Posterior cingulate gyrus (tissue), 11 donors: ENCODE measurements at regions not wholly inside any gene's neighbourhood (a gene's known extent, or its start where the extent isn't known, plus 50 kb on each side); places are given as distances from the start of the nearest gene placed in this dataset.

Source experiments
- DNase-seq, 10 donors: peaks; one replicate each; pipeline versions ENCODE4 v3.0.0 to v3.0.0-alpha.2; 2020 to 2021; ENCODE audit warnings: mixed read lengths in 3 of 10
- intact Hi-C: fragments of 100-400 bp; cut with DNase I; formaldehyde crosslinking; loops from one replicate; pipeline ENCODE4 v1.15.1; 2023

DNA sequence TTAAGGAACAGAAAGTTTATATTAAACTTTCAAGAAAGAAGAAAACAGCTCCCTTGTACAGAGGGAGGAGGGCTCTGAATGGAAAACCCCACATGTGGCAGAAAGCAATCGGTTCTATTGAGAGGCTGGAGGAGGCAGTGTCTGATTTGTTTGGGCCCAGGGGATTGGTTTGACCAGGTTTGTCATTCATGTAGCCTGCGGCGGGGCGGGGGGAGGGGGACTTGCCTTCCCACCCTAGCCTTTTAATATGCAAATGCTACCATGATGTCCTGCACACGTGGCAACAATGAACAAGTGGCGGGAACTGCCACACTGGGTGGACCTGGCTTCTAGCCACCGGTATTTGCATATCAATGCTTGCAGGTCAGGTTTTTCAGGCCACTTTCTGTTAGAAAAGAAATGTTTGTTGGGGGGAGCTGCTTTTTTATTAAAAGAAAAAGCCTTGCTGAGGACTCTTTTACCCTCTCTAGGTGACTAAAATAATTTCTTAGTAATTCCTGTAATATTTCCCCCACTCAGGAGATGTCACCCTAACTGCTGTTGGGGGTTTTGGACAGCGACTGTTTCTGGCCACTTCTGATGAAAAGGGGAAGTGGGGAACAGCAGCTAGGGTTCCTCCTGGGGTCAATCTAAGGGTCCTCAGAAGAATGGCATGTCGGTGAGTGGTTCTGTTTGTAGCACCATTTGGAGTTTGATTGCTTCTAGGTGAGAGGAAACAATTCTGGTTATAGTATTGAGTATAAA is 691.2 kb downstream of the TBL1XR1 start:
- DNase-seq: no peak
- intact Hi-C loops: no loop called here

DNA sequence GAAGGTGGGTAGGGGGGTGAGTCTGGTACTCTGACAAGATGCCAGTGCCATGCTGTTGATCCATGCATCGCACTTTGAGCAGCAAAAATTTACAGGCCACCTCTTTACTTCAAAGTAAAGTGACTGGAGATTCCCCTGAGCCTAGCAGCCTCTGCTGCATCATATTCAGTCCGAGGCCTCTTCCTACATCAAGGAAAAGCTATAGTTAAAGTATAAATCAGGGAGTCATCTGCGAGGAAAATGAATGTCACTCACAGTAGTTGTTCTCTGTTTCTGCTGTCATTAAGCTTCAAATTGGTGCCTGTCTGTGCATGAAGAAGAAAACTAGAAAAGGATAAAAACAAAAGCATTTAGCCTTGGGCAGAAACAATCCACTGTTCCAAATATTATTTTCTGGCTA is 706.2 kb downstream of the TBL1XR1 start:
- intact Hi-C loops: no loop called here
- DNase-seq: peak in 1 of 10 donors; percentile 19

DNA sequence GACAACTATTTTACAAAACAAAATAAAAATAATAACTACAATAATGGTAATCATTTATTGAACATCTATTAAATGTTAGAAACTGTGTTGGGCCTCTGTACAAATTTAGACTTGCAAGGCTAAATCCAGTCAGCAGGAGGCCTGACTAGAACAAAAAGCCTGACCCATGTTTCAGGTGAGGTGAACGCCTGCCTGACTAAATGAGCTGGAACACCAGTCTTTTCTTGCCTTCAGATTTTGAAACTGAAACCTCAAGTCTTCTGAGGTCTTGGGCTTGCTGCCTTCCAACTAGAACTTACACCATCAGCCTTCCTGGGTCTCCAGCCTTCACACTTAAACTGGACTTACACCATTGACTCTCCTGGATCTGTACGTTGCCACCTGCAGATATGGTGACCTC is 706.9 kb downstream of the TBL1XR1 start:
- intact Hi-C loops: no loop called here
- no peak for DNase-seq

DNA sequence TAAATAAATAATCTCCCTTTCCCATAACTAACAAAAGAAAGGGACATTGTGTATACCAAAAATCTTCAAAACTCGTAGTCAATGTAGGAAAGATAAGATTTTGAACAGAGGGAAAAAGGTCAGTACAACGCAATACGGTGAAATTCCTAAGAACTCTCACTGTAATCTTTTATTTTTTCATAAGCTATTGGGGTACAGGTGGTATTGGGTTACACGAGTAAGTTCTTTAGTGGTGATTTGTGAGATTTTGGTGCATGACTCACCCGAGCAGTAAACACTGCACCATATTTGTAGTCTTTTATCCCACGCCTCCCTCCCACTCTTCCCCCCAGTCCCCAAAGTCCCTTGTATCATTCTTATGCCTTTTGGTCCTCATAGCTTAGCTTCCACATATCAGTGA is 718.0 kb downstream of the TBL1XR1 start:
- intact Hi-C loops: no loop called here
- DNase-seq: no peak

DNA sequence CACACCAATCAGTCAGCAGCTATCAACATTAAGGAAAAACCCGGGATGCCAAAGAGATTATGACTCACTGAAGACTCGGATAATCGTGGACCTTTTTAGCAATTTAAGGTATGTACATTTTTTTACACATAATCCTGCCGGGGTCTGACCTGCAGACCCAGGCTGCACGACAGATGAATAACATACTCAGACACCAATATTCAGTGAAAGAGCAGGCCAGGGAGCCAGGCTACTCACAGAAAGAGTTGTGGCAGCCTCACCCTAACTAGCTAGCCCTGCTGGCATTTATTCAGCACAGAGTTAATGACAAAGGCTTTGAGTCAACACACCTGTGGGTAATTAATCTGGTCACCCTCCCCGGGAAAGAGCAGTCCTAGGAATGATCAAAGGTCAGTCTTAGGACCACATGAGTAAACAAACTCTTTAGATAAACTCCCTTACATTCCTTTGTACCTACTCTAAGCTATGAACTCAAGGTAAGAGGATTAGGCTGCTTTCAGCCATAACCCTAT is 727.5 kb downstream of the TBL1XR1 start:
- intact Hi-C loops: no loop called here

DNA sequence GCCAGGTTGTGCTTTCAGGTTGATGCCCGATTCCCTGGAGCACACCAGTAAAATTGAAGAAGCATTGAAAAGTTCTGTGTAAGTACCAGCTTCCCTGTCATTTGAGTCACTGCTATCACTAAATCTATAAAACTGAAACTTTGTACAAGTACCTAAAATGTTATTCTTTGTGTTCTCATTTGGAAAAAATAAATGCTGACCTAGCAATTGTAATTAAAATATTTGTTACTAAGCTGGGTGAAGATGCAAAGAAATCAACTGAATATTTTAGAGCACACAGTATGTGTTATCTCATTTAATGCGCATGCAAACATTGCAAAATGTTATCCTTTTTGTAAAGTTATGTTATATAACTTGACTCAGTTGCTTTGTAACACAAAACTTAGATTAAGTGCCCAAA is 733.7 kb downstream of the TBL1XR1 start:
- no peak for DNase-seq
- intact Hi-C loops: no loop called here

More for the DNA sequence above, 727.5 kb downstream of the TBL1XR1 start:
- no peak for DNase-seq

DNA sequence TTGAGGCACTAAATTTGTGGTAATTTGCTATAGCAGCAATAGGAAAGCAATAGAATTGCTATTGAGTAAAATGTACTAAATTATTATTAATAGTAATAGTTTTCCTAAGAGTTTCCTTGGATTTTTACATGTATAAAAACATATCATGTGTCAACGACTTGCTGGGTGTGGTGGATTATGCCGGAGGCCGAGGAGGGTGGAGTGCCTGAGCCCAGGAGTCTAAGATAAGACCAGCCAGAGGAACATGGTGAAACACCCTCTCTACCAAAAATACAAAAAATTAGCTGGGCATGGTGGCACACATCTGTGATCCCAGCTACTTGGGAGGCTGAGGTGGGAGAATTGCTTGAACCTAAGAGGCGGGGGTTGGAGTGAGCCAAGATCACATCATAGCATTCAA is 749.9 kb downstream of the TBL1XR1 start:
- DNase-seq: no peak
- intact Hi-C loops: no loop called here

DNA sequence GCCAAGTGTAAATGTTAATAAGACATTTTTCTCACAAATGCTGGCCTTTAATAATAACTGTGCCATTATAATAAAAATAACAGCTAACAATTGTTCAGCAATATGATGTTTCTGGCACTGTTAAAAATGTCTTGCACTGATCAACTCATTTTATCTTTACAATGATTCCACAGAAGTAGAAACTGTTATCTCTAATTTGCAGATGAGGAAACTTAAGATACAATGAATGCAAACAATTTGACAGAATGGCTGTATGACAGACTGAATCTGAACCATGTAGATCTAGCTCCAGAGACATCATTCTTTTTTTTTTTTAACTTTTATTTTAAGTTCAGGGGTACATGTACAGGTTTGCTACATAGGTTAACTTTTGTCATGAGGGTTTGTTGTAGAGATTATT is 755.0 kb downstream of the TBL1XR1 start:
- intact Hi-C loops: no loop called here
- DNase-seq: no peak

DNA sequence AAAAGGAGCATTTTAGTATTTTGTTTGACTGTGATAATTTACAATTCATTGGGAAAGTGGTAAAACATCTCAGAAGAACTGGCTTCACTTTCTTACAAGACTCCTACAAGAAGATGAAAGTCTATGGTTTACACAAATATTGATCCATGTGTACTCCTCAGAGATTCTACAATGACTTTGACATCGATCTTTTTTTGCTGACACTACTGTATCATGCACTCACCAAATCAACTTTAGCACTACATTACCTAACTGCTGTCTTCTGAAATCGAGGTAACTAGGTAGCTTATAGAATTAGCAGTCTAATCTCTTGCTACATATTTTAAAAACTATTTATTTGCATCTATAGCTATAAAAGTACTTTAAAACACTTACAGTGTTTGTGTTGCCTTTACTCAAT is 757.6 kb downstream of the TBL1XR1 start:
- intact Hi-C loops: no loop called here
- no peak for DNase-seq

DNA sequence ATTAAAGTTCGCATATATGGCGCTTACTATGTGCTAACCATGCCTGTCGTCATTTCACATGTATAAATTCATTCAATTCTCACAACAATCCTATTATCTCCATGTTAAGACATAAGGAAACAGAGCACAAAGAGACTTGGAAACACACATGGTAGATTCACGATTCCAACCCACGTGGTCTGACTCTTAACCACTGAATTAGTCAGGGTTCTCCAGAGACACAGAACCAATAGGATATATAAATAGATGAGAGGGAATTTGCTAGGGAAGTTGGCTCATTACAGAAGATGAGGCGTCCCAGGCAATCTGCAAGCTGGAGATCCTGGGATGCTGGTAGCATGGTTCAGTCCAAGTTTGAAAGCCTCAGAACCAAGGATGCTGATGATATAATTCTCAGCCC is 765.3 kb downstream of the TBL1XR1 start:
- intact Hi-C loops: no loop called here
- DNase-seq: no peak

DNA sequence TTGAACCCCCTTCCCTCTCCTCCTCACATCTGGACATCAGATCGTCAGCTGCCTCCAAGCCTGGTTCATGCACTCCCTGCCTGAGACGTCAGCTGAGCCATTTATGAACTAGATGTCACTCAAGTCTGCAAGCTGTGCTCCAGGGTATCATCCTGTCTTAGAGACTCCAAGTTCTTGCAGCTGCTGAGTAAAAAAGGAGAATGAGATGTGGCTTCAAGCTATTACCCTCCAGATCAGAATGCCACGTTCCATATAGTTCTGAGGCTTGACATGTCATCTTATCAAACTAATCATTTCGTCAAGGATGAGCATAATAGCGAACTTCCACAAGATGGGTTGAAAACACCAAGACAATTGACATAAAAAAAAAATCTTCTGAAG is 766.3 kb downstream of the TBL1XR1 start:
- intact Hi-C loops: no loop called here
- DNase-seq: no peak

DNA sequence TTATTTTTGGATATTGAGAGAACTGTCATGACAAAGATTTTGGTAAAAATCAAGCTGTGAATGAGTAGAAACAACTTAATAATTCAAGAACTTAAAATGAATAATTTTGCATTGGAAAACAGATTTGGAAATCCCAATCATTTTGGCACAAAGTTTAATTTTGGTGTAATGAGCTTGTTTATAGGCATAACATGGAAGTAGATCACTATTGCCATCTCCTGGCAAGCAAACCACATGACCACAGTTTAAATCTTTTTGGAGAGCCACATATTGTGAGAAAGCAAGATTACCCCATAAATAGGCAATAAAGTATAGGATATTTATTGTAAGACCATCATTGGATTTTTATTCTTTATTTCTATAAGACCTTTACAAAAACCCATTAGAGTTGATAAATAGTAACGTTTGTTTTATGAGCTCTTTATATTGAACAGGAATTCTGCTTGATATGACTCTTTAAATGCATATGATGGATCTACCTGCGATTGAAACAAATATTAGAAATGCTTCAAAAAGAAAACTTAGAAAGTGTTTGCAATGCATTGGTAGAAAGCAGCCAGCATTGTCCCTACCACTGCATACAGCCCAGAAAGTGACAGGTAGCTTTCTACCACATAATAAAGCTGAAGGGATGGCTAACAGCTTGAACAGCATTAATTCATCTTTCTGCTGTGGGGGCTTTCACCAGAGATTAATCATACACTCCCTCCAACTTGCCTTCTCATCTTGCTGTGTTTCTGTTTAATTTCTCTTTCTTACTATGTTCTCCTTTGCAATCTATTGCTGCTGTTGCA is 766.8 kb downstream of the TBL1XR1 start:
- intact Hi-C loops: no loop called here
- DNase-seq: peak in 1 of 10 donors; percentile 23

DNA sequence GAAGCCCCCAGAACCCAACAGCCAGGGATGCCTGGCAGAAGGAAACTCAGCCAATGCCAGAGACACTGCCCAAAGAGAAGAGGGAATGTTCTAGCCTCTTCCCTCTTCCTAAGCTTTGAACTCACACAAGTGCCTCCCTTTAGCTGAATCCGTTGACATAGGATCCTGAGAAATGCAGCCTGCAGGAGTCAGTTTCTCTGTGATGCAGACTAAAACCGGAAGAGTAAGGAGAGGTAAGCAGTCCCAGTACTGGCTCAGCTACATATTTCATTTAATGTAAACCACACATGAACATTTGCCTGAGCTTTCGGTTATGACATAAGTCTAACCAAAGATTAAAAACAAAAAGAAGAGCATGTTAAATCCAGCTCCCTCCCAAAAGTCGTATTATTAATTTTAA is 768.7 kb downstream of the TBL1XR1 start:
- no peak for DNase-seq
- intact Hi-C loops: loop anchor here (5.0 kb wide), 1 partner anchor 471 kb away; no protein-coding TSS in a partner anchor

DNA sequence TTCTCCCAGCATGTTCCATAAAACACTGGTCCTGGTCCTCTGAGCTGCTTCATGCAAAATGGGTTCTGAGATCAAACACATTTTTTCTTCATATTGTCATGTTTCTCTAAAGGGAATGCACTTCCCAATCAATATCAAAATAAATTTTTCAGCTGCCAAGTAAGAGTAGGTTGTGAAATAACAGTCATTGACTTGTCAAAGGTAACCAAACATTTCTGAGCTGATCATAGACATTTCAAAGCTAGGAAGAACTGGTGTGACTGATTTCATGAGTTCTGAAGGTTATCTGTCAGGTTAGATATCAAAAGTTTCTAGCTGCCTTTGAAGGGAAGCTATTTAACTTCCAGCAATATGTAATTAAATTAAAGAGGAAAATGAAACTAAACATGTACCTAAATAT is 770.9 kb downstream of the TBL1XR1 start:
- DNase-seq: no peak
- intact Hi-C loops: loop anchor here (5.0 kb wide), 1 partner anchor 469 kb away; no protein-coding TSS in a partner anchor

DNA sequence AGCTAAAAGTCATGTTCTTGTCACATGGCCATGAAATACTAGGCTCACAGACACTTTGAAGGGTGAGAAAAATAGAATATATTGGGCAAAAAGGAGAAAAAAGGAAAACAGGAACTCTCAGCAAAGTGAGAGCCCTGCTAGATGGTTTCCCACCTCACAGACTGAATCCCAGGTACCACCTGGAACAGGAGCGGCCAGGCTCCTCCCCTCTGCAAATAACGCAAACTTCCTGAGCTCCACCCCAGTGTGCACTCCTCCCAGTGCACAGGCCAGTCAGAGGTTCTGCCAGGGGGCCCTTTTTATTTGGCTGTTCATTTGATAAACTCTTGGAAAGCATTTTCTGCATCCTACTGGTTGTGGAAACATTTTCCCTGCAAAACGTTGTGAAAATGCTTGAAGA is 780.4 kb downstream of the TBL1XR1 start:
- DNase-seq: peak in 1 of 10 donors; percentile 35
- intact Hi-C loops: no loop called here

DNA sequence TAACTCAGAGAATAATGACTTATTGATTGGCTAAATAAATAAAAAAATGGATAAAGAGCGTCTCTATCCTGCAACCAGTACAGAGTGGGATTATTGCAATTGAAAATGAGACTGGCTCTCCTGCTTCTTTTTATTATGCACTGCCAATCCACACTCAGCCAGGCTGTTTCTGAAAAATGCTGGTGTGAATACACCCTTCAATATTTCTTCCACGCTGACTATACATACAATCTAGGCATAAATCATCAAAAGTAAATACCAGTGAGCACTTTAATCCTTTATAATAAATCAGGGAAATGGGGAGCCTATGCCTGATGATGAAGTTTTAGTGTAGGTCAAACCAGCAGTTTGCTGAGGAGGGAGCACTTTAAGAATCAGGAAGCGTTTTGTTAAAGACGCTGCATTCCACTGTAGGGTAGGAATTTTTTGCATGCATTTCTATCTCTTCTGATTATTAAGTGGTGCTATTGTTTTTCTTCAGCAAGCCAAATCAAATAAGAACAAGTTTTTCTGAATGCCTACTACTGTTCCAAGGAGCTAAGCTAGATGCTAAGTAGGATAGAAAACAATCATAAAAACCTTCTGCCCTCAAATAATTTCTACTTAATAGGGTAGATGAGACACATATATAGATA is 781.5 kb downstream of the TBL1XR1 start:
- intact Hi-C loops: no loop called here
- DNase-seq: no peak

DNA sequence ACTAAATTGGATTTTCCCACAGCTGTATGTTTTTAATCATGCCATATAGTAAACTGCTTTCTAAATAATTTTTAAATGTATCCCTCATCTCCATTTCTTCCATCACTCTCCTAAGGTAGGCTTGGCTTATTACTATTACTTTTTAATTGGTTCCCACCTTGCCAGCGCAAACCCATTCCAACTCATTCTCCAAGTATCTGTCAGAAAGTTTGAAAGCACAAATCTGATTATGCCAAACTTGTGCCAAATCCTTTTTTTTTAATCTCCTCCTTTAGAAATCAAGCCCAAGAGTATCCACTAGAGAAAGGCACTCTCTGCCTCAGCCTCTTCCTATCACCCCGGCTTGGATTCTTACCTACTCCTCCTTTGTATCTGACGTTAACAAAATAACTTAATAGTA is 784.5 kb downstream of the TBL1XR1 start:
- DNase-seq: no peak
- intact Hi-C loops: no loop called here

DNA sequence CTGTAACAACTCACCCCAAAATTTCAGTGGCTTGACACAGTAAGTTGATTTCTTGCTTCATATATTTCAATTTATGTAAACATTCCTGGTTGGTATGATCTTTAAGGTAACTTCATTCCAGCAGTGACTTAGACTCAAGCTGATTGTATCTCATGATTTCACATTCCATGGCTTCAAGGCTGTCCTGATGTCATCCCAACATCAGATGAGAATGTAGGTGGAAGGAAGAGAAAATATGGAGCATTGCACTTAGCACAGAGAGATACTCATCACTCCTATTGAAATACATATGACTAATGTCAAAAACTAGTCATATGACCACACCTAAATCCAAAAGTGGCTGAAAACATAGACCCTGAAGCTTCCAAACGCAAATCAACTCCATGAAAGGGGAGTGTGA is 793.8 kb downstream of the TBL1XR1 start:
- intact Hi-C loops: no loop called here
- DNase-seq: no peak

DNA sequence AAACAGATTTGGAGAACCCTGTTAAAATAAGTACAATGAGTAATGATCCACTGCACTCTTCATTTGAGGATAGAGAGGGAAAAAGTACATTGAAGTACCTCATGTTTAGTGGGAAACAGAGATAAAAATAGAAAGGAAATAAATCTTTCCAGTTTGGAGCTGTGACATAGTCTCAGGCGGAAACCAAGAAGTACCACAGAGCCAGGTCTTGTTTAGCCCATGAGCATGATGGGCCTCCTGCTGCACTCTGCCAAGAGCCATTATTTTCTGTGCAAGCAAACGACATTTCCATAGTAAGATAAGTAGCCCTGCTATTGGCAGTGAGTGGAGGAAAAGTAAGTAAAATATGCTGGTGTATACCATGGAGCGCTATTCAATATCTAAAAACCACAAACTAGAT is 796.1 kb downstream of the TBL1XR1 start:
- intact Hi-C loops: no loop called here
- no peak for DNase-seq

DNA sequence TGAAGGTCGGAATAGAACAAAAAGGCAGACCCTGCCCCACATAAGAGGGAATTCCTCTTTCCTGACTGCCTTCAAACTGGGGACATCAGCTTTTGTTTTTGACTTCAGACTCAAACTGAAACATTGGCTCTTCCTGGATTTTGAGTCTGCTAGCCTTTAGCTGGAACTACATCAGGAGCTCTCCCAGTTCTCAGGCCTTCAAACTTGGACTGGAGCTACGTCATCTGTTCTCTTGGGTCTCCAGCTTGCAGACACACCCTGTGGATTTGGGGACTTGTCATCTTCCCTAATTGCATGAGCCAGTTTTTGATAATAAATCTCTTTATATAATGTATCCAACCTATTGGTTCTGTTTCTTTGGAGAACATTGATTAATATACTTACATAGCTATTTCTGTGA is 798.1 kb downstream of the TBL1XR1 start:
- DNase-seq: no peak
- intact Hi-C loops: no loop called here

DNA sequence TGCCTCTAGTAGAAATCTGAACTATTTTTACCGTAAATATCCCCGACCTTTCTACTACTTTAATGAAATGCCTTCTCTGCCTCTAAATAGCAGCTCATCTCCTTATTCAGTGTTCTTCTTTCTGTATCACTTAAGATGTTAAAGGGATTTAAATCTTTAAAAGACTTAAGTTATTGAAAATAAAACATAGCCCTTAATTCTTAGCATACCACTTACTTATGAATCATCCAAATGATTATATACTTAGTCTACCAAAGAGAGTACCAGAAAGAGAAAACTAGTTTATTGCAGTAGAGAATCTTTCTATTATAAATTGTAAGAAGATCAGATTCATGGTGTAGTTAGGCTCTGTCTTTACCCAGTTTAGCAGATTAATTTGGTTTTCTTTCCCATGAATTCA is 802.0 kb downstream of the TBL1XR1 start:
- no peak for DNase-seq
- intact Hi-C loops: no loop called here
